IMR-90 (cell line): ENCODE measurements at regions not wholly inside any gene's neighbourhood (a gene's known extent, or its start where the extent isn't known, plus 50 kb on each side); places are given as distances from the start of the nearest gene placed in this dataset.

ENCODE experiments used
- ATAC-seq: fragments of 200-7000 bp; cut with Tn5 transposase; 2 replicates; pipeline ENCODE4 v1.9.1; 2020; ENCODE audit warnings: low read depth, mild to moderate bottlenecking, moderate library complexity
- BruUV-seq: library from RNA; stranded (reverse); fragments of 400-500 nt; replicated peaks from 2 replicates; lab custom pipeline; 2021; lab: Mats Ljungman, UMichigan
- CTCF ChIA-PET: fragments of 300-600 bp; formaldehyde crosslinking; extraction: SDS; loops from one replicate; lab custom pipeline; 2021; ENCODE audit warnings: antibody characterized with exemption; lab: Yijun Ruan, JAX
- POLR2A ChIA-PET: fragments of 300-600 bp; sonication (Branson Sonifier 250); formaldehyde crosslinking; loops from one replicate; lab custom pipeline; 2022; ENCODE audit warnings: antibody characterized with exemption; ENCODE audit not compliant: unreplicated experiment; lab: Charles Lee
- DNase-seq: peaks from one replicate; pipeline ENCODE4 v3.0.0; 2013
- H2AFZ ChIP-seq: replicated peaks from 2 replicates; pipeline ENCODE3; 2013; ENCODE audit warnings: low read length, mild to moderate bottlenecking; ENCODE audit not compliant: poor library complexity
- H2AK5ac ChIP-seq: 2 replicates; pipeline ENCODE4 v1.6.1; 2013; ENCODE audit warnings: low read depth, low read length, inconsistent platforms
- H2AK9ac ChIP-seq: replicated peaks from 2 replicates; pipeline ENCODE3; 2013; ENCODE audit warnings: mild to moderate bottlenecking, low read depth, low read length, moderate library complexity; ENCODE audit not compliant: poor library complexity
- H2BK120ac ChIP-seq: 2 replicates; pipeline ENCODE4 v1.6.1; 2013; ENCODE audit warnings: low read depth, low read length, inconsistent platforms
- H2BK15ac ChIP-seq: 3 replicates; pipeline ENCODE4 v1.6.1; 2013; ENCODE audit warnings: low read depth, low read length, inconsistent platforms
- H2BK20ac ChIP-seq: 2 replicates; pipeline ENCODE4 v1.6.1; 2013; ENCODE audit warnings: low read depth, mild to moderate bottlenecking, inconsistent platforms, low read length, moderate library complexity
- H2BK5ac ChIP-seq: 2 replicates; pipeline ENCODE4 v1.6.1; 2013; ENCODE audit warnings: mild to moderate bottlenecking, low read depth, low read length, inconsistent platforms; ENCODE audit not compliant: poor library complexity, severe bottlenecking
- H3K14ac ChIP-seq: replicated peaks from 2 replicates; pipeline ENCODE4 v1.6.1; 2013; ENCODE audit warnings: low read depth, low read length, inconsistent platforms
- H3K18ac ChIP-seq: 2 replicates; pipeline ENCODE4 v1.6.1; 2013; ENCODE audit warnings: low read depth, low read length, control low read depth
- H3K23ac ChIP-seq: 2 replicates; pipeline ENCODE4 v1.6.1; 2013; ENCODE audit warnings: low read depth, low read length, inconsistent platforms
- H3K27ac ChIP-seq: 2 replicates; pipeline ENCODE4 v1.5.1; 2013; ENCODE audit warnings: mild to moderate bottlenecking, control low read depth, low read length; ENCODE audit not compliant: insufficient read depth
- H3K27me3 ChIP-seq: 2 replicates; pipeline ENCODE4 v1.6.1; 2013; ENCODE audit warnings: low read length; ENCODE audit not compliant: control insufficient read depth, insufficient read depth
- H3K36me3 ChIP-seq: 2 replicates; pipeline ENCODE4 v1.6.1; 2013; ENCODE audit warnings: low read length, mixed read lengths; ENCODE audit not compliant: control insufficient read depth, insufficient read depth
- H3K4ac ChIP-seq: 2 replicates; pipeline ENCODE4 v1.6.1; 2013; ENCODE audit warnings: low read depth, low read length, inconsistent platforms
- H3K4me1 ChIP-seq: 2 replicates; pipeline ENCODE4 v1.6.1; 2013; ENCODE audit warnings: low read length, mixed read lengths; ENCODE audit not compliant: control insufficient read depth, insufficient read depth
- H3K4me2 ChIP-seq: 2 replicates; pipeline ENCODE4 v1.6.1; 2013; ENCODE audit warnings: low read depth, mild to moderate bottlenecking, control low read depth, low read length, moderate library complexity
- H3K4me3 ChIP-seq: 2 replicates; pipeline ENCODE4 v1.5.1; 2013; ENCODE audit warnings: low read depth, mild to moderate bottlenecking, control low read depth, low read length, moderate library complexity; ENCODE audit not compliant: insufficient read depth
- H3K56ac ChIP-seq: 2 replicates; pipeline ENCODE4 v1.6.1; 2013; ENCODE audit warnings: low read length, inconsistent platforms; ENCODE audit not compliant: insufficient read depth; ENCODE audit errors: extremely low read depth
- H3K79me1 ChIP-seq, 2 experiments: 2 replicates each; pipeline ENCODE4 v1.6.1; 2013; ENCODE audit warnings: low read length in 2 of 2, inconsistent platforms in 1 of 2, low read depth in 1 of 2
- H3K9ac ChIP-seq: 2 replicates; pipeline ENCODE4 v1.6.1; 2013; ENCODE audit warnings: low read depth, low read length, control low read depth
- H3K9me1 ChIP-seq: 2 replicates; pipeline ENCODE4 v1.6.1; 2013; ENCODE audit warnings: low read length, inconsistent platforms; ENCODE audit not compliant: insufficient read depth
- H3K9me3 ChIP-seq: 2 replicates; pipeline ENCODE4 v1.6.1; 2013; ENCODE audit warnings: low read length; ENCODE audit not compliant: control insufficient read depth, insufficient read depth
- H4K20me1 ChIP-seq: 2 replicates; pipeline ENCODE4 v1.6.1; 2013; ENCODE audit warnings: low read length, inconsistent platforms; ENCODE audit not compliant: insufficient read depth
- H4K5ac ChIP-seq: 2 replicates; pipeline ENCODE4 v1.6.1; 2013; ENCODE audit warnings: mild to moderate bottlenecking, low read depth, low read length, control low read depth
- H4K8ac ChIP-seq, 2 experiments: 2 replicates each; pipeline ENCODE4 v1.6.1; 2013; ENCODE audit warnings: low read depth in 2 of 2, low read length in 2 of 2, control low read depth in 1 of 2, inconsistent platforms in 1 of 2
- H4K91ac ChIP-seq: 2 replicates; pipeline ENCODE4 v1.6.1; 2013; ENCODE audit warnings: low read depth, low read length, inconsistent platforms; ENCODE audit not compliant: insufficient read depth
- BHLHE40 ChIP-seq: fragments of 150-350 bp; IDR thresholded peaks from 2 replicates; pipeline ENCODE4 v1.6.1; 2016; ENCODE audit warnings: mild to moderate bottlenecking, low read depth, low read length
- CEBPB ChIP-seq: IDR thresholded peaks from 2 replicates; pipeline ENCODE4 v1.6.1; 2012; ENCODE audit warnings: low read depth, low read length, improper control_type of control experiment
- CHD1 ChIP-seq: IDR thresholded peaks from 2 replicates; pipeline ENCODE4 v1.6.1; 2012; ENCODE audit warnings: low read depth, low read length, improper control_type of control experiment
- ELK1 ChIP-seq: fragments of 150-350 bp; IDR thresholded peaks from 2 replicates; pipeline ENCODE4 v1.6.1; 2016; ENCODE audit warnings: low read depth, mild to moderate bottlenecking, low read length, moderate library complexity, borderline replicate concordance
- FOS ChIP-seq: fragments of 150-350 bp; IDR thresholded peaks from 2 replicates; pipeline ENCODE4 v1.6.1; 2016; ENCODE audit warnings: low read depth, low read length
- MAFK ChIP-seq: IDR thresholded peaks from 2 replicates; pipeline ENCODE4 v1.6.1; 2012; ENCODE audit warnings: low read depth, low read length, improper control_type of control experiment
- MAZ ChIP-seq: IDR thresholded peaks from 2 replicates; pipeline ENCODE4 v1.6.1; 2012; ENCODE audit warnings: low read depth, mild to moderate bottlenecking, low read length, improper control_type of control experiment, moderate library complexity, borderline replicate concordance
- MXI1 ChIP-seq: IDR thresholded peaks from 2 replicates; pipeline ENCODE4 v1.6.1; 2012; ENCODE audit warnings: low read depth, mild to moderate bottlenecking, low read length, moderate library complexity, borderline replicate concordance
- NFE2L2 ChIP-seq: fragments of 150-350 bp; IDR thresholded peaks from 2 replicates; pipeline ENCODE4 v1.6.1; 2016; ENCODE audit warnings: low read depth, mild to moderate bottlenecking, low read length
- POLR2A ChIP-seq: IDR thresholded peaks from 2 replicates; pipeline ENCODE4 v1.6.1; 2012; ENCODE audit warnings: mild to moderate bottlenecking, low read depth, low read length
- RAD21 ChIP-seq: IDR thresholded peaks from 2 replicates; pipeline ENCODE4 v1.6.1; 2012; ENCODE audit warnings: low read length, improper control_type of control experiment
- RCOR1 ChIP-seq: IDR thresholded peaks from 2 replicates; pipeline ENCODE4 v1.6.1; 2012; ENCODE audit warnings: mild to moderate bottlenecking, low read length, improper control_type of control experiment; ENCODE audit not compliant: insufficient replicate concordance
- RFX5 ChIP-seq: IDR thresholded peaks from 2 replicates; pipeline ENCODE4 v1.8.0; 2012; ENCODE audit warnings: low read depth, mild to moderate bottlenecking, low read length, moderate library complexity
- SMC3 ChIP-seq: fragments of 150-350 bp; IDR thresholded peaks from 2 replicates; pipeline ENCODE4 v1.6.1; 2016; ENCODE audit warnings: low read depth, mild to moderate bottlenecking, antibody characterized with exemption, low read length, moderate library complexity
- USF2 ChIP-seq: fragments of 150-350 bp; IDR thresholded peaks from 2 replicates; pipeline ENCODE4 v1.6.1; 2017; ENCODE audit warnings: mild to moderate bottlenecking, antibody characterized with exemption, low read length, low read depth
- dilution Hi-C: fragments of 300-500 bp; cut with HindIII; formaldehyde crosslinking; loops from one replicate; pipeline ENCODE4 v1.14.3; 2018; ENCODE audit warnings: low sequenced_read_pairs; ENCODE audit not compliant: unreplicated experiment
- in situ Hi-C: fragments of 300-500 bp; cut with MboI; formaldehyde crosslinking; loops from 3 replicates; pipeline ENCODE4 v1.14.3; 2019; ENCODE audit warnings: low sequenced_read_pairs, inconsistent platforms, mixed read lengths
- intact Hi-C: fragments of 100-400 bp; cut with micrococcal nuclease; formaldehyde crosslinking; loops from 2 replicates; pipeline ENCODE4 v1.10.0; 2022
- TF ChIP-seq, protein P1 (sequence below): conservative IDR thresholded peaks from 2 replicates; pipeline ENCODE4 v1.5.1; 2012; ENCODE audit warnings: mild to moderate bottlenecking, low read depth, low read length, improper control_type of control experiment

DNA sequence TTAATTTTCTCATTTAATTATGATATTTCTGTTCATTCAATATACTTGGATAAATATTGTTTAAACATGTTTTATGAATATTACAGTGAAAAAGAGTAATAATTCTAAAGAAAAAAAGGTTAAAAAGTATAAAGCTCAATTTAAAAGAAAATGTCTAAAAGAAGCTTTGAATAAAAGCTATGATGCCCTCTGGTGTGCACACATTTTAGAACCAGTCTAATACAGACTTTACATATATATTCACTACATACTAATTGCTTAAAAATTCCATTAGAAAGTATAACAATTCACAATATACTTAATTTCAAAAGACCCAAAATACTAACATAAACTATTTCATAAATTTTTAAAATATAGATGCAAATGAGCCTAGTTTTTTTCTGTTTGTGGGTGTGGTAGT is 909.1 kb upstream of the ROBO1 start:
- no peak overlapping the region for H3K23ac ChIP-seq
- TF ChIP-seq CHD1 (no peak), CEBPB (no peak), RAD21 (no peak), MAFK (no peak), FOS (no peak), MAZ (no peak), POLR2A (no peak), ELK1 (no peak), BHLHE40 (no peak), SMC3 (no peak), RFX5 (no peak), RCOR1 (no peak), NFE2L2 (no peak), USF2 (no peak), MXI1 (no peak)
- TF ChIP-seq, protein P1, sequence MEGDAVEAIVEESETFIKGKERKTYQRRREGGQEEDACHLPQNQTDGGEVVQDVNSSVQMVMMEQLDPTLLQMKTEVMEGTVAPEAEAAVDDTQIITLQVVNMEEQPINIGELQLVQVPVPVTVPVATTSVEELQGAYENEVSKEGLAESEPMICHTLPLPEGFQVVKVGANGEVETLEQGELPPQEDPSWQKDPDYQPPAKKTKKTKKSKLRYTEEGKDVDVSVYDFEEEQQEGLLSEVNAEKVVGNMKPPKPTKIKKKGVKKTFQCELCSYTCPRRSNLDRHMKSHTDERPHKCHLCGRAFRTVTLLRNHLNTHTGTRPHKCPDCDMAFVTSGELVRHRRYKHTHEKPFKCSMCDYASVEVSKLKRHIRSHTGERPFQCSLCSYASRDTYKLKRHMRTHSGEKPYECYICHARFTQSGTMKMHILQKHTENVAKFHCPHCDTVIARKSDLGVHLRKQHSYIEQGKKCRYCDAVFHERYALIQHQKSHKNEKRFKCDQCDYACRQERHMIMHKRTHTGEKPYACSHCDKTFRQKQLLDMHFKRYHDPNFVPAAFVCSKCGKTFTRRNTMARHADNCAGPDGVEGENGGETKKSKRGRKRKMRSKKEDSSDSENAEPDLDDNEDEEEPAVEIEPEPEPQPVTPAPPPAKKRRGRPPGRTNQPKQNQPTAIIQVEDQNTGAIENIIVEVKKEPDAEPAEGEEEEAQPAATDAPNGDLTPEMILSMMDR = no peak
- ChIA-PET POLR2A (no interaction called here), CTCF (no interaction called here)
- H4K20me1 ChIP-seq = no peaks in the 10 kb centered on the region
- no peak overlapping the region for H2AK5ac ChIP-seq
- H2AFZ ChIP-seq = no peak overlapping the region
- no peaks in the 10 kb centered on the region for H3K9me1 ChIP-seq
- H3K27ac ChIP-seq = no peak overlapping the region
- no peak overlapping the region for H4K8ac ChIP-seq
- H2BK20ac ChIP-seq = no peak overlapping the region
- no peak overlapping the region for H4K91ac ChIP-seq
- no peaks in the 10 kb centered on the region for H3K27me3 ChIP-seq
- no TSS peak for BruUV-seq
- H3K4me1 ChIP-seq = no peaks in the 10 kb centered on the region
- peaks cover 4% of the 10 kb centered on the region for H3K9me3 ChIP-seq
- no peak overlapping the region for H2BK120ac ChIP-seq
- no peak for ATAC-seq
- no peak overlapping the region for H2BK15ac ChIP-seq
- no peak overlapping the region for H3K9ac ChIP-seq
- intact Hi-C loops (no loop called here), dilution Hi-C loops (no loop called here), in situ Hi-C loops (no loop called here)
- no peak overlapping the region for H3K14ac ChIP-seq
- no peak overlapping the region for H2AK9ac ChIP-seq
- no peak overlapping the region for H3K4me2 ChIP-seq
- no peak for DNase-seq
- H3K4ac ChIP-seq = no peak overlapping the region
- no peaks in the 10 kb centered on the region for H3K36me3 ChIP-seq
- no peaks in the 10 kb centered on the region for H3K79me1 ChIP-seq
- H3K18ac ChIP-seq = no peak overlapping the region
- H3K56ac ChIP-seq = no peak overlapping the region
- H2BK5ac ChIP-seq = no peak overlapping the region
- no peak overlapping the region for H4K5ac ChIP-seq
- no peak overlapping the region for H3K4me3 ChIP-seq
